ENCODE measurements at regions not wholly inside any gene's neighbourhood (a gene's known extent, or its start where the extent isn't known, plus 50 kb on each side); places are given as distances from the start of the nearest gene placed in this dataset.

DNA sequence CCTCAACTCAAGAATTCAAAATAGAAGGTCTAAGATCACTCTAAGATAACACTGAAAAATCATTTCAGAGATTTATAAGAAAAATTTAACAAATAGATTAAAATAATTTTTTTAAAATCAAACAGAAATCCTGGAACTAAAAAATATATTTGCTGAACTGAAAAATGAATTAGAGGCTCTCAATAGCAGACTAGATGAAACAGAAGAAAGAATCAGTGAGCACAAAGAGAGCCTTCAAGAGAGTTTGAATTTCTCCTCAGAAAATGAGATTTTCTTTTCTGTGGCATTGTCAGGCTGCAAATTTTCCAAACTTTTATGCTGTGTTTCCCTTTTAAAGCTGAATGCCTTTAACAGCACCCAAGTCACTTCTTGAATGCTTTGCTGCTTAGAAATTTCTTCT is 335.0 kb upstream of the SLC7A11 start:
- TF ChIP-seq CTCF (IDR thresholded peaks at IDR 0.05) (no peak), POLR2A (IDR thresholded peaks at IDR 0.05) (no peak), EP300 (IDR thresholded peaks at IDR 0.05) (no peak)
